ENCODE measurements at regions not wholly inside any gene's neighbourhood (a gene's known extent, or its start where the extent isn't known, plus 50 kb on each side); places are given as distances from the start of the nearest gene placed in this dataset.
"Not testable (repeated sequence)": the region's sequence is repeated elsewhere in the genome, so short reads cannot be mapped to it uniquely, and the experiment has no call there.

- DNase-seq (ENCODE audit: low spot score in 2 of 2, unreplicated experiment in 2 of 2): peak in 1 of 2 experiments; percentile 52
- Mint-ChIP-seq H3K27me3 (ENCODE audit: low read depth) (no peaks in the 10 kb centered on the region), H3K9me3 (peaks cover 12% of the 10 kb centered on the region), H3K27ac (peak overlapping the region; percentile 99), H3K36me3 (peaks cover 6% of the 10 kb centered on the region), H3K4me1 (peaks cover 35% of the 10 kb centered on the region), H3K4me3 (peak overlapping the region; percentile 43)
- TF ChIP-seq, protein P1, sequence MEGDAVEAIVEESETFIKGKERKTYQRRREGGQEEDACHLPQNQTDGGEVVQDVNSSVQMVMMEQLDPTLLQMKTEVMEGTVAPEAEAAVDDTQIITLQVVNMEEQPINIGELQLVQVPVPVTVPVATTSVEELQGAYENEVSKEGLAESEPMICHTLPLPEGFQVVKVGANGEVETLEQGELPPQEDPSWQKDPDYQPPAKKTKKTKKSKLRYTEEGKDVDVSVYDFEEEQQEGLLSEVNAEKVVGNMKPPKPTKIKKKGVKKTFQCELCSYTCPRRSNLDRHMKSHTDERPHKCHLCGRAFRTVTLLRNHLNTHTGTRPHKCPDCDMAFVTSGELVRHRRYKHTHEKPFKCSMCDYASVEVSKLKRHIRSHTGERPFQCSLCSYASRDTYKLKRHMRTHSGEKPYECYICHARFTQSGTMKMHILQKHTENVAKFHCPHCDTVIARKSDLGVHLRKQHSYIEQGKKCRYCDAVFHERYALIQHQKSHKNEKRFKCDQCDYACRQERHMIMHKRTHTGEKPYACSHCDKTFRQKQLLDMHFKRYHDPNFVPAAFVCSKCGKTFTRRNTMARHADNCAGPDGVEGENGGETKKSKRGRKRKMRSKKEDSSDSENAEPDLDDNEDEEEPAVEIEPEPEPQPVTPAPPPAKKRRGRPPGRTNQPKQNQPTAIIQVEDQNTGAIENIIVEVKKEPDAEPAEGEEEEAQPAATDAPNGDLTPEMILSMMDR (IDR thresholded peaks at IDR 0.05; ENCODE audit: unreplicated experiment): no peak
Observed at GRCh38 chr10:4241724-4242345, 456.8 kb upstream of the KLF6 start.

GRCh38 chr10:4240608-4241197, 455.7 kb upstream of the KLF6 start:
- peaks cover 35% of the 10 kb centered on the region for H3K4me1 Mint-ChIP-seq
- H3K27ac Mint-ChIP-seq: peak overlapping the region; percentile 99
- H3K36me3 Mint-ChIP-seq: peaks cover 6% of the 10 kb centered on the region
- peaks cover 14% of the 10 kb centered on the region for H3K9me3 Mint-ChIP-seq
- no peak overlapping the region for H3K4me3 Mint-ChIP-seq
- H3K27me3 Mint-ChIP-seq (ENCODE audit: low read depth): no peaks in the 10 kb centered on the region
- DNase-seq (ENCODE audit: low spot score in 2 of 2, unreplicated experiment in 2 of 2): no peak
- TF ChIP-seq, protein P1 (IDR thresholded peaks at IDR 0.05; ENCODE audit: unreplicated experiment): no peak

DNA sequence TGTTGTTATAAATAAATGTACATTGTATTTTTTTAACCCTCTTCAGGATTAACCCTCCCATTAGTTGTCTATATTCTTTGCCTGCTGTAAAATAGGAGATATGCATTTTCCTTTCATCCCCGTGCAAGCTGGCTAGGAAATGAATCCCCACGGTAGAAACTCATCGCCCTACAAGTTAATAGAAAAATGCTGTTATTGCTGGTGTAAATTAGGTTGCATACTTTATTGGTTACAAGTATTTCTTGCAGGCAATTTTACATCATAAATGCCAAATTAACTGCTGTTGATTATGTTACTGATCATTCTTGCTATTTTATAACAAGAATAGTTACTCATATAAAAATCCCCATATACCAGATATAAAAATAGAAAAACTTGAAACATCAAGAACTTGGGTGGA, 454.2 kb upstream of the KLF6 start:
- peaks cover 16% of the 10 kb centered on the region for H3K9me3 Mint-ChIP-seq
- DNase-seq (ENCODE audit: low spot score in 2 of 2, unreplicated experiment in 2 of 2): no peak
- H3K27ac Mint-ChIP-seq: no peak overlapping the region
- H3K36me3 Mint-ChIP-seq: peaks cover 6% of the 10 kb centered on the region
- TF ChIP-seq, protein P1 (IDR thresholded peaks at IDR 0.05; ENCODE audit: unreplicated experiment): no peak
- H3K4me1 Mint-ChIP-seq: peaks cover 35% of the 10 kb centered on the region
- no peak overlapping the region for H3K4me3 Mint-ChIP-seq
- no peaks in the 10 kb centered on the region for H3K27me3 Mint-ChIP-seq (ENCODE audit: low read depth)

DNA sequence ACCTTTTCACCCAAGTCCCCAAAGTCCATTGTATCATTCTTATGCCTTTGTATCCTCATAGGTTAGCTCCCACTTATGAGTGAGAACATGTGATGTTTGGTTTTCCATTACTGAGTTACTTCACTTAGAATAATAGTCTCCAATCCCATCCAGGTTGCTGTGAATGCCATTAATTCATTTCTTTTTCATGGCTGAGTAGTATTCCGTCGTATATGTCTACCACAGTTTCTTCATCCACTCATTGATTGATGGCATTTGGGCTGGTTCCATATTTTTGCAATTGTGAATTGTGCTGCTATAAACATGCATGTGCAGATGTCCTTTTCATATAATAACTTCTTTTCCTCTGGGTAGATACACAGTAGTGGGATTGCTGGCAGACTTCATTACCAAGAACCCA, 451.9 kb upstream of the KLF6 start:
- Mint-ChIP-seq H3K9me3 (peaks cover 22% of the 10 kb centered on the region), H3K4me1 (peaks cover 17% of the 10 kb centered on the region), H3K36me3 (peaks cover 11% of the 10 kb centered on the region)
- H3K27ac Mint-ChIP-seq; H3K27me3 Mint-ChIP-seq (ENCODE audit: low read depth); DNase-seq (ENCODE audit: low spot score in 2 of 2, unreplicated experiment in 2 of 2); H3K4me3 Mint-ChIP-seq: not testable (repeated sequence)

- TF ChIP-seq, protein P1 (IDR thresholded peaks at IDR 0.05; ENCODE audit: unreplicated experiment): no peak
- H3K36me3 Mint-ChIP-seq: peaks cover 11% of the 10 kb centered on the region
- H3K27me3 Mint-ChIP-seq (ENCODE audit: low read depth): no peaks in the 10 kb centered on the region
- H3K4me1 Mint-ChIP-seq: peaks cover 6% of the 10 kb centered on the region
- DNase-seq (ENCODE audit: low spot score in 2 of 2, unreplicated experiment in 2 of 2): no peak
- H3K27ac Mint-ChIP-seq: no peak overlapping the region
- no peak overlapping the region for H3K4me3 Mint-ChIP-seq
- peaks cover 24% of the 10 kb centered on the region for H3K9me3 Mint-ChIP-seq
Observed at GRCh38 chr10:4234661-4235060, 449.7 kb upstream of the KLF6 start.

- DNase-seq (ENCODE audit: low spot score in 2 of 2, unreplicated experiment in 2 of 2): no peak
- H3K36me3 Mint-ChIP-seq: peaks cover 4% of the 10 kb centered on the region
- H3K4me1 Mint-ChIP-seq: peaks cover 4% of the 10 kb centered on the region
- peaks cover 15% of the 10 kb centered on the region for H3K9me3 Mint-ChIP-seq
- no peak overlapping the region for H3K4me3 Mint-ChIP-seq
- no peaks in the 10 kb centered on the region for H3K27me3 Mint-ChIP-seq (ENCODE audit: low read depth)
- H3K27ac Mint-ChIP-seq: no peak overlapping the region
- TF ChIP-seq, protein P1 (IDR thresholded peaks at IDR 0.05; ENCODE audit: unreplicated experiment): no peak
Observed at GRCh38 chr10:4231439-4231838, 446.4 kb upstream of the KLF6 start.
